Urothelium cell line (cell line): ENCODE measurements at regions not wholly inside any gene's neighbourhood (a gene's known extent, or its start where the extent isn't known, plus 50 kb on each side); places are given as distances from the start of the nearest gene placed in this dataset.
"Not testable (repeated sequence)": the region's sequence is repeated elsewhere in the genome, so short reads cannot be mapped to it uniquely, and the experiment has no call there.

Experiments used
- DNase-seq: peaks from one replicate; pipeline ENCODE4 v3.0.0; 2011; ENCODE audit warnings: low spot score, mixed read lengths
- FAIRE-seq: peaks from 2 replicates; lab custom pipeline; 2011; peaks lifted over from hg19 to GRCh38; lab: Jason Lieb, UNC

- FAIRE-seq = no peak
- no peak for DNase-seq
These were observed 351.5 kb downstream of the TXNL1 start for GRCh38 chr18:56286775-56287325.

- DNase-seq (no peak), FAIRE-seq (no peak)
These were observed 352.9 kb downstream of the TXNL1 start for GRCh38 chr18:56285387-56286065.

GRCh38 chr18:56284319-56284718 lies 354.1 kb downstream of the TXNL1 start:
- DNase-seq = no peak
- FAIRE-seq = no peak

GRCh38 chr18:56283316-56283715 lies 355.1 kb downstream of the TXNL1 start:
- DNase-seq (no peak), FAIRE-seq (no peak)

- DNase-seq (no peak), FAIRE-seq (no peak)
These were observed 355.9 kb downstream of the TXNL1 start for GRCh38 chr18:56282234-56283104.

- FAIRE-seq, DNase-seq: not testable (repeated sequence)
These were observed 358.6 kb downstream of the TXNL1 start for GRCh38 chr18:56279816-56280215.

- FAIRE-seq (no peak), DNase-seq (no peak)
These were observed 359.9 kb downstream of the TXNL1 start for GRCh38 chr18:56278421-56279003.

GRCh38 chr18:56276466-56276865 lies 361.9 kb downstream of the TXNL1 start:
- no peak for FAIRE-seq
- no peak for DNase-seq

- DNase-seq (no peak), FAIRE-seq (no peak)
These were observed 364.7 kb downstream of the TXNL1 start for GRCh38 chr18:56273541-56274219.

GRCh38 chr18:56270671-56271250 lies 367.6 kb downstream of the TXNL1 start:
- FAIRE-seq (no peak), DNase-seq (no peak)

- no peak for DNase-seq
- no peak for FAIRE-seq
These were observed 368.4 kb downstream of the TXNL1 start for GRCh38 chr18:56269958-56270357.

- DNase-seq (no peak), FAIRE-seq (no peak)
These were observed 369.4 kb downstream of the TXNL1 start for GRCh38 chr18:56268952-56269351.

- FAIRE-seq (no peak), DNase-seq (no peak)
These were observed 371.1 kb downstream of the TXNL1 start for GRCh38 chr18:56267334-56267733.

GRCh38 chr18:56258178-56258577 lies 380.2 kb downstream of the TXNL1 start:
- FAIRE-seq = no peak
- DNase-seq = no peak

GRCh38 chr18:56257205-56257604 lies 381.2 kb downstream of the TXNL1 start:
- DNase-seq = peak; percentile 5
- FAIRE-seq = no peak

GRCh38 chr18:56256659-56257058 lies 381.7 kb downstream of the TXNL1 start:
- no peak for DNase-seq
- no peak for FAIRE-seq

- FAIRE-seq (no peak), DNase-seq (no peak)
These were observed 383.0 kb downstream of the TXNL1 start for GRCh38 chr18:56255381-56255780.

- FAIRE-seq (no peak), DNase-seq (no peak)
These were observed 385.9 kb downstream of the TXNL1 start for GRCh38 chr18:56252456-56252855.

- DNase-seq (no peak), FAIRE-seq (no peak)
These were observed 389.7 kb downstream of the TXNL1 start for GRCh38 chr18:56248610-56249235.

GRCh38 chr18:56246916-56247315 lies 391.5 kb downstream of the TXNL1 start:
- FAIRE-seq = no peak
- DNase-seq = no peak
